AG04450 (cell line): ENCODE measurements at regions not wholly inside any gene's neighbourhood (a gene's known extent, or its start where the extent isn't known, plus 50 kb on each side); places are given as distances from the start of the nearest gene placed in this dataset.

Source experiments
- CTCF ChIA-PET: fragments of 300-600, 350-600 bp; formaldehyde crosslinking; extraction: SDS; loops from one replicate; lab custom pipeline; 2022; ENCODE audit warnings: antibody characterized with exemption, inconsistent platforms; lab: Charles Lee
- POLR2A ChIA-PET: fragments of 350-600 bp; formaldehyde crosslinking; extraction: SDS; loops from one replicate; lab custom pipeline; 2021; ENCODE audit warnings: antibody characterized with exemption, inconsistent platforms; lab: Yijun Ruan, JAX
- DNase-seq: peaks from one replicate; pipeline ENCODE4 v3.0.0-alpha.2; 2011; ENCODE audit warnings: low read depth, low spot score
- H3K27ac ChIP-seq: one replicate; pipeline ENCODE4 v1.5.1; 2012; ENCODE audit warnings: low read depth, low read length, control low read depth
- H3K27me3 ChIP-seq: one replicate; pipeline ENCODE4 v1.6.0; 2012; ENCODE audit warnings: low read length; ENCODE audit not compliant: control insufficient read depth, insufficient read depth
- H3K4me3 ChIP-seq: 2 replicates; pipeline ENCODE4 v1.5.1; 2011; ENCODE audit warnings: mild to moderate bottlenecking, low read depth, low read length, control low read depth
- H3K9me3 ChIP-seq: 2 replicates; pipeline ENCODE4 v1.5.1; 2012; ENCODE audit warnings: low read length; ENCODE audit not compliant: control insufficient read depth, insufficient read depth
- CTCF ChIP-seq: IDR thresholded peaks from 2 replicates; pipeline ENCODE4 v1.5.1; 2011; ENCODE audit warnings: low read depth, low read length, control low read depth, inconsistent platforms

GRCh38 chr19:16018106-16018755 lies 58.1 kb upstream of the TPM4 start:
- DNase-seq: no peak
- POLR2A ChIA-PET: no interaction called here
- peaks cover 2% of the 10 kb centered on the region for H3K27me3 ChIP-seq
- H3K27ac ChIP-seq: no peak overlapping the region
- CTCF ChIA-PET: interaction anchor here (1.0 kb wide), 1 partner anchor 9 kb away, joined by 7 read pairs; no protein-coding TSS in a partner anchor
- no peaks in the 10 kb centered on the region; the same call in 1 of the 2 replicates for H3K9me3 ChIP-seq
- TF ChIP-seq CTCF: no peak
- H3K4me3 ChIP-seq: no peak overlapping the region

GRCh38 chr19:16018801-16019551 lies 57.3 kb upstream of the TPM4 start:
- DNase-seq: no peak
- ChIA-PET CTCF (no interaction called here), POLR2A (no interaction called here)
- Histone ChIP-seq H3K9me3 (no peaks in the 10 kb centered on the region; the same call in 1 of the 2 replicates), H3K27me3 (peaks cover 2% of the 10 kb centered on the region), H3K4me3 (no peak overlapping the region), H3K27ac (no peak overlapping the region)
- TF ChIP-seq CTCF: no peak

- DNase-seq: no peak
- ChIA-PET CTCF (interaction anchor here (0.6 to 1.0 kb wide), 2 partner anchors 22 to 162 kb away, joined by 3 to 6 read pairs; no protein-coding TSS in a partner anchor), POLR2A (no interaction called here)
- Histone ChIP-seq H3K27ac (no peak overlapping the region), H3K4me3 (no peak overlapping the region), H3K9me3 (no peaks in the 10 kb centered on the region), H3K27me3 (peaks cover 2% of the 10 kb centered on the region)
- TF ChIP-seq CTCF: no peak
Measured at GRCh38 chr19:16019691-16020448, 56.4 kb upstream of the TPM4 start.

GRCh38 chr19:16021796-16022195 lies 54.5 kb upstream of the TPM4 start:
- no peak for TF ChIP-seq CTCF
- peaks cover 2% of the 10 kb centered on the region for H3K27me3 ChIP-seq
- ChIA-PET CTCF (no interaction called here), POLR2A (no interaction called here)
- H3K27ac ChIP-seq: no peak overlapping the region
- H3K9me3 ChIP-seq: no peaks in the 10 kb centered on the region
- no peak for DNase-seq
- H3K4me3 ChIP-seq: no peak overlapping the region
